Lower leg skin (tissue), 3 donors: ENCODE measurements at regions not wholly inside any gene's neighbourhood (a gene's known extent, or its start where the extent isn't known, plus 50 kb on each side); places are given as distances from the start of the nearest gene placed in this dataset.

Source experiments
- POLR2A ChIP-seq, 2 donors: fragments of 450-650 bp; IDR thresholded peaks; one replicate each; pipeline ENCODE4 v1.6.1; 2016 to 2017; ENCODE audit warnings: antibody characterized with exemption in 2 of 2, mild to moderate bottlenecking in 1 of 2, moderate library complexity in 1 of 2
- TF ChIP-seq, protein P1 (sequence below), 3 donors: fragments of 450-650 bp; IDR thresholded peaks; one replicate each; pipeline ENCODE4 v1.5.1; 2016; ENCODE audit warnings: antibody characterized with exemption in 3 of 3, mild to moderate bottlenecking in 3 of 3, moderate library complexity in 2 of 3

DNA sequence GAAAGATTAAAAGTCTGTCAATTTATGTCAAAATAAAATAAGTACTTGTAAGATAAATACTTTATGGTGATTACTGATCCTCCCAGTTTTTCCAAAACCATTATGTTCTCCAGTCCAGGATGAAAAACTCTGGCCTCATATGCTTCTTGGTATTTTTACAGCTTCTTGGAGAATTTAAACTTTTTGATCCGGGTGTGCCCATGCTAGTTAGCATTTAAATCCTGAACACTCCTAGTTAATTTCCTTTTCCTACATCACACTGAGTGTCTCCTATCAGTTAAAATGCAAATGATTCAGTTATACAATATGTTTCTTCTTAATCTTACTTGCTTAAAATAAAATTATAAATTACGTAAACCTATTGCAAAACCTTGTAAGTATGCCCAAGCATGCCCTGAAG is 499.9 kb upstream of the SLITRK6 start:
- TF ChIP-seq POLR2A (IDR thresholded peaks at IDR 0.05): no peak
- TF ChIP-seq, protein P1, sequence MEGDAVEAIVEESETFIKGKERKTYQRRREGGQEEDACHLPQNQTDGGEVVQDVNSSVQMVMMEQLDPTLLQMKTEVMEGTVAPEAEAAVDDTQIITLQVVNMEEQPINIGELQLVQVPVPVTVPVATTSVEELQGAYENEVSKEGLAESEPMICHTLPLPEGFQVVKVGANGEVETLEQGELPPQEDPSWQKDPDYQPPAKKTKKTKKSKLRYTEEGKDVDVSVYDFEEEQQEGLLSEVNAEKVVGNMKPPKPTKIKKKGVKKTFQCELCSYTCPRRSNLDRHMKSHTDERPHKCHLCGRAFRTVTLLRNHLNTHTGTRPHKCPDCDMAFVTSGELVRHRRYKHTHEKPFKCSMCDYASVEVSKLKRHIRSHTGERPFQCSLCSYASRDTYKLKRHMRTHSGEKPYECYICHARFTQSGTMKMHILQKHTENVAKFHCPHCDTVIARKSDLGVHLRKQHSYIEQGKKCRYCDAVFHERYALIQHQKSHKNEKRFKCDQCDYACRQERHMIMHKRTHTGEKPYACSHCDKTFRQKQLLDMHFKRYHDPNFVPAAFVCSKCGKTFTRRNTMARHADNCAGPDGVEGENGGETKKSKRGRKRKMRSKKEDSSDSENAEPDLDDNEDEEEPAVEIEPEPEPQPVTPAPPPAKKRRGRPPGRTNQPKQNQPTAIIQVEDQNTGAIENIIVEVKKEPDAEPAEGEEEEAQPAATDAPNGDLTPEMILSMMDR (IDR thresholded peaks at IDR 0.05): no peak
